ENCODE measurements at regions not wholly inside any gene's neighbourhood (a gene's known extent, or its start where the extent isn't known, plus 50 kb on each side); places are given as distances from the start of the nearest gene placed in this dataset.

GRCh38 chr5:176169393-176170063 lies 68.7 kb upstream of the SIMC1 start:
- CTCF ChIA-PET (ENCODE audit: low intra/inter-chr PET ratio, low total read pairs) = no interaction called here
- FAIRE-seq = no peak
- TF ChIP-seq MTF2 (CRISPR knock-in tag; IDR thresholded peaks at IDR 0.05; ENCODE audit: borderline replicate concordance) = no peak
- no peak for TF ChIP-seq REPIN1 (CRISPR knock-in tag; IDR thresholded peaks at IDR 0.05; ENCODE audit: borderline replicate concordance, low read depth)
- TF ChIP-seq ZNF780A (CRISPR knock-in tag; IDR thresholded peaks at IDR 0.05) = no peak
- TF ChIP-seq SAFB2 (CRISPR knock-in tag; IDR thresholded peaks at IDR 0.05; ENCODE audit: borderline replicate concordance, low read depth) = no peak
- TF ChIP-seq ZNF672 (CRISPR knock-in tag; IDR thresholded peaks at IDR 0.05) = no peak
- no peak for TF ChIP-seq ZNF547 (CRISPR knock-in tag; IDR thresholded peaks at IDR 0.05)
- TF ChIP-seq, protein P1, sequence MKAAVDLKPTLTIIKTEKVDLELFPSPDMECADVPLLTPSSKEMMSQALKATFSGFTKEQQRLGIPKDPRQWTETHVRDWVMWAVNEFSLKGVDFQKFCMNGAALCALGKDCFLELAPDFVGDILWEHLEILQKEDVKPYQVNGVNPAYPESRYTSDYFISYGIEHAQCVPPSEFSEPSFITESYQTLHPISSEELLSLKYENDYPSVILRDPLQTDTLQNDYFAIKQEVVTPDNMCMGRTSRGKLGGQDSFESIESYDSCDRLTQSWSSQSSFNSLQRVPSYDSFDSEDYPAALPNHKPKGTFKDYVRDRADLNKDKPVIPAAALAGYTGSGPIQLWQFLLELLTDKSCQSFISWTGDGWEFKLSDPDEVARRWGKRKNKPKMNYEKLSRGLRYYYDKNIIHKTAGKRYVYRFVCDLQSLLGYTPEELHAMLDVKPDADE (CRISPR knock-in tag; IDR thresholded peaks at IDR 0.05) = no peak
- no peak for TF ChIP-seq ATF7-NPFF (CRISPR knock-in tag; IDR thresholded peaks at IDR 0.05; ENCODE audit: low read depth)
- no peak for TF ChIP-seq TCF12 (IDR thresholded peaks at IDR 0.05)
- no peak for TF ChIP-seq TCF12 (CRISPR knock-in tag; IDR thresholded peaks at IDR 0.05)
- no peak for TF ChIP-seq ZNF414 (CRISPR knock-in tag; IDR thresholded peaks at IDR 0.05)
- H3K9ac ChIP-seq (ENCODE audit: insufficient read depth, low read depth, low read length) = no peak overlapping the region
- H3K4me3 ChIP-seq (replicated peaks in 1 of 3; ENCODE audit: insufficient read depth in 1 of 3, low read depth in 2 of 3, low read length in 3 of 3) = no peak overlapping the region
- H4K20me1 ChIP-seq (ENCODE audit: insufficient read depth, low read length) = no peaks in the 10 kb centered on the region
- ATAC-seq = no peak
- no peaks in the 10 kb centered on the region for H3K36me3 ChIP-seq (replicated peaks in 1 of 2; ENCODE audit: control insufficient read depth in 1 of 2, insufficient read depth in 2 of 2, low read length in 2 of 2)
- no peak for DNase-seq (ENCODE audit: low spot score)
- no peaks in the 10 kb centered on the region for H3K79me2 ChIP-seq (ENCODE audit: insufficient read depth, low read length)
- POLR2A ChIA-PET = no interaction called here
- no peak overlapping the region for H2AFZ ChIP-seq (ENCODE audit: low read length)
- 3% methylated on average over 3 of the region's 3 CpGs for WGBS (ENCODE audit: low lambda C conversion rate)
- no peaks in the 10 kb centered on the region for H3K27me3 ChIP-seq (ENCODE audit: control insufficient read depth in 1 of 2, insufficient read depth in 2 of 2, low read length in 2 of 2)
- H3K4me2 ChIP-seq (ENCODE audit: low read depth, low read length) = no peak overlapping the region
- no peak overlapping the region for H3K27ac ChIP-seq (ENCODE audit: extremely low read length, insufficient read depth, low read length)
- intact Hi-C loops (cut with micrococcal nuclease; ENCODE audit: unreplicated experiment) (no loop called here), in situ Hi-C loops (cut with HindIII; ENCODE audit: extremely low pct_ligation_motif_present, low pct_unique_long_range_greater_than_20kb) (no loop called here)
- H3K9me3 ChIP-seq (ENCODE audit: low read length) = no peaks in the 10 kb centered on the region
- no peaks in the 10 kb centered on the region for H3K4me1 ChIP-seq (ENCODE audit: insufficient read depth, low read length)
- BruUV-seq (replicated peaks) = no TSS peak

Measured in HepG2 (cell line).